HepG2 (cell line): ENCODE measurements at regions not wholly inside any gene's neighbourhood (a gene's known extent, or its start where the extent isn't known, plus 50 kb on each side); places are given as distances from the start of the nearest gene placed in this dataset.

Experiments
- CTCF ChIP-seq: sonication (generic); formaldehyde crosslinking; IDR thresholded peaks from 2 replicates; pipeline ENCODE4 v1.5.0; 2020; ENCODE audit warnings: mild to moderate bottlenecking, missing genetic modification reagents, moderate library complexity
- EP300 ChIP-seq, 3 experiments: sonication (generic) in 1 of 3; formaldehyde crosslinking in 1 of 3; IDR thresholded peaks; 2 replicates each; pipeline versions ENCODE4 v1.5.1 to v1.6.1; 2011 to 2020; ENCODE audit warnings: low read depth in 2 of 3, low read length in 2 of 3, borderline replicate concordance in 1 of 3, improper control_type of control experiment in 1 of 3, mild to moderate bottlenecking in 1 of 3, missing genetic modification reagents in 1 of 3, moderate library complexity in 1 of 3
- JUNB ChIP-seq: sonication (generic); formaldehyde crosslinking; IDR thresholded peaks from 2 replicates; pipeline ENCODE4 v1.8.0; 2022; ENCODE audit warnings: missing genetic modification reagents, mild to moderate bottlenecking, borderline replicate concordance
- NFATC3 ChIP-seq: sonication (generic); formaldehyde crosslinking; IDR thresholded peaks from 2 replicates; pipeline ENCODE4 v1.5.1; 2020; ENCODE audit warnings: mild to moderate bottlenecking, missing genetic modification reagents
- POLR2AphosphoS2 ChIP-seq: IDR thresholded peaks from 2 replicates; pipeline ENCODE4 v1.6.1; 2011; ENCODE audit warnings: low read depth, low read length, improper control_type of control experiment
- SUZ12 ChIP-seq: fragments of 150-350 bp; IDR thresholded peaks from 2 replicates; pipeline ENCODE4 v1.6.1; 2014; ENCODE audit warnings: low read depth, low read length
- TCF7 ChIP-seq: sonication (generic); IDR thresholded peaks from 2 replicates; pipeline ENCODE4 v1.6.1; 2016; ENCODE audit warnings: antibody characterized with exemption, low read depth
- YY1 ChIP-seq: IDR thresholded peaks from 2 replicates; pipeline ENCODE4 v1.6.1; 2011; ENCODE audit warnings: low read length, low read depth, moderate library complexity, mild to moderate bottlenecking; ENCODE audit not compliant: insufficient read depth, insufficient replicate concordance
- ZBTB21 ChIP-seq: sonication (generic); formaldehyde crosslinking; IDR thresholded peaks from 2 replicates; pipeline ENCODE4 v1.4.0; 2020; ENCODE audit warnings: missing genetic modification reagents
- ZKSCAN1 ChIP-seq: fragments of 150-350 bp; IDR thresholded peaks from 2 replicates; pipeline ENCODE4 v1.6.1; 2014; ENCODE audit warnings: low read length
- TF ChIP-seq, protein P1 (sequence below): sonication (generic); formaldehyde crosslinking; IDR thresholded peaks from 2 replicates; pipeline ENCODE4 v1.8.1; 2023; ENCODE audit warnings: mild to moderate bottlenecking, moderate library complexity, missing genetic modification reagents
- TF ChIP-seq, protein P2 (sequence below): sonication (generic); formaldehyde crosslinking; IDR thresholded peaks from one replicate; pipeline ENCODE4 v1.5.1; 2020; ENCODE audit warnings: mild to moderate bottlenecking, missing genetic modification reagents; ENCODE audit errors: not compliant biosample characterization

- TF ChIP-seq SUZ12 (no peak), POLR2AphosphoS2 (no peak), CTCF (CRISPR knock-in tag) (no peak), JUNB (CRISPR knock-in tag) (no peak), EP300 (IDR thresholded peaks at IDR 0.05; ENCODE audit: low read depth in 2 of 2, low read length in 2 of 2) (no peak), EP300 (CRISPR knock-in tag; IDR thresholded peaks at IDR 0.05; ENCODE audit: borderline replicate concordance) (no peak), NFATC3 (CRISPR knock-in tag) (no peak), ZKSCAN1 (no peak), TCF7 (no peak), YY1 (no peak), ZBTB21 (no peak)
- TF ChIP-seq, protein P1, sequence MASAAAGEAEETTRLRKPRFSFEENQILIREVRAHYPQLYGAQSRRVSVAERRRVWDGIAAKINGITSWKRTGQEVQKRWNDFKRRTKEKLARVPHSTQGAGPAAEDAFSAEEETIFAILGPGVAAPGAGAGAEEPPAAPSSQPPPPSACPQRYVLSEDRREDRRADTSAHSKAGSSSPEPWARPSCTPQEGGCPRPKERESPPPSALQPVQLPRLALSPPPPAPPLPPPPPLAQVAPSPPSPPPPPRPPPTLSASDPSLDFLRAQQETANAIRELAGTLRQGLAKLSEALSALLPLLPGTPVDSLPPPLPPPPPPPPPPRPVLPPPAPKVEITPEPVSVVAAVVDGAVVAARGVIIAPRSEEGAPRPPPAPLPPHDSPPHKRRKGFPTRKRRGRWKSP (CRISPR knock-in tag) = no peak
- TF ChIP-seq, protein P2, sequence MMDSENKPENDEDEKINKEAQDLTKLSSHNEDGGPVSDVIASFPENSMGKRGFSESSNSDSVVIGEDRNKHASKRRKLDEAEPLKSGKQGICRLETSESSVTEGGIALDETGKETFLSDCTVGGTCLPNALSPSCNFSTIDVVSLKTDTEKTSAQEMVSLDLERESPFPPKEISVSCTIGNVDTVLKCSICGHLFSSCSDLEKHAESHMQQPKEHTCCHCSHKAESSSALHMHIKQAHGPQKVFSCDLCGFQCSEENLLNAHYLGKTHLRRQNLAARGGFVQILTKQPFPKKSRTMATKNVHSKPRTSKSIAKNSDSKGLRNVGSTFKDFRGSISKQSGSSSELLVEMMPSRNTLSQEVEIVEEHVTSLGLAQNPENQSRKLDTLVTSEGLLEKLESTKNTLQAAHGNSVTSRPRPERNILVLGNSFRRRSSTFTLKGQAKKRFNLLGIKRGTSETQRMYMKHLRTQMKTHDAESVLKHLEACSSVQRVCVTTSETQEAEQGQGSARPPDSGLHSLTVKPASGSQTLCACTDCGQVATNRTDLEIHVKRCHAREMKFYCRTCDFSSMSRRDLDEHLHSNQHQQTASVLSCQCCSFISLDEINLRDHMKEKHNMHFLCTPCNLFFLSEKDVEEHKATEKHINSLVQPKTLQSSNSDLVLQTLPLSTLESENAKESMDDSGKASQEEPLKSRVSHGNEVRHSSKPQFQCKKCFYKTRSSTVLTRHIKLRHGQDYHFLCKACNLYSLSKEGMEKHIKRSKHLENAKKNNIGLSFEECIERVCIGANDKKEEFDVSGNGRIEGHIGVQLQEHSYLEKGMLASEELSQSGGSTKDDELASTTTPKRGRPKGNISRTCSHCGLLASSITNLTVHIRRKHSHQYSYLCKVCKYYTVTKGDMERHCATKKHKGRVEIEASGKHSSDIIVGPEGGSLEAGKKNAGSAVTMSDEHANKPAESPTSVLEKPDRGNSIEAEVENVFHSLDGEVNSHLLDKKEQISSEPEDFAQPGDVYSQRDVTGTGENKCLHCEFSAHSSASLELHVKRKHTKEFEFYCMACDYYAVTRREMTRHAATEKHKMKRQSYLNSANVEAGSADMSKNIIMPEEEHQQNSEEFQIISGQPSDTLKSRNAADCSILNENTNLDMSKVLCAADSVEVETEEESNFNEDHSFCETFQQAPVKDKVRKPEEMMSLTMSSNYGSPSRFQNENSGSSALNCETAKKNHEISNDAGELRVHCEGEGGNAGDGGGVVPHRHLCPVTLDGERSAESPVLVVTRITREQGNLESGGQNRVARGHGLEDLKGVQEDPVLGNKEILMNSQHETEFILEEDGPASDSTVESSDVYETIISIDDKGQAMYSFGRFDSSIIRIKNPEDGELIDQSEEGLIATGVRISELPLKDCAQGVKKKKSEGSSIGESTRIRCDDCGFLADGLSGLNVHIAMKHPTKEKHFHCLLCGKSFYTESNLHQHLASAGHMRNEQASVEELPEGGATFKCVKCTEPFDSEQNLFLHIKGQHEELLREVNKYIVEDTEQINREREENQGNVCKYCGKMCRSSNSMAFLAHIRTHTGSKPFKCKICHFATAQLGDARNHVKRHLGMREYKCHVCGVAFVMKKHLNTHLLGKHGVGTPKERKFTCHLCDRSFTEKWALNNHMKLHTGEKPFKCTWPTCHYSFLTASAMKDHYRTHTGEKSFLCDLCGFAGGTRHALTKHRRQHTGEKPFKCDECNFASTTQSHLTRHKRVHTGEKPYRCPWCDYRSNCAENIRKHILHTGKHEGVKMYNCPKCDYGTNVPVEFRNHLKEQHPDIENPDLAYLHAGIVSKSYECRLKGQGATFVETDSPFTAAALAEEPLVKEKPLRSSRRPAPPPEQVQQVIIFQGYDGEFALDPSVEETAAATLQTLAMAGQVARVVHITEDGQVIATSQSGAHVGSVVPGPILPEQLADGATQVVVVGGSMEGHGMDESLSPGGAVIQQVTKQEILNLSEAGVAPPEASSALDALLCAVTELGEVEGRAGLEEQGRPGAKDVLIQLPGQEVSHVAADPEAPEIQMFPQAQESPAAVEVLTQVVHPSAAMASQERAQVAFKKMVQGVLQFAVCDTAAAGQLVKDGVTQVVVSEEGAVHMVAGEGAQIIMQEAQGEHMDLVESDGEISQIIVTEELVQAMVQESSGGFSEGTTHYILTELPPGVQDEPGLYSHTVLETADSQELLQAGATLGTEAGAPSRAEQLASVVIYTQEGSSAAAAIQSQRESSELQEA (CRISPR knock-in tag) = no peak
Measured at GRCh38 chr19:28313633-28314032, 899.3 kb downstream of the UQCRFS1 start.
